WTC11 (cell line): ENCODE measurements at regions not wholly inside any gene's neighbourhood (a gene's known extent, or its start where the extent isn't known, plus 50 kb on each side); places are given as distances from the start of the nearest gene placed in this dataset.

Experiments
- ATAC-seq: fragments of 200-7000 bp; cut with Tn5 transposase; 2 replicates; pipeline ENCODE4 v1.10.0; 2021; ENCODE audit warnings: mild to moderate bottlenecking, moderate library complexity
- CTCF ChIA-PET: fragments of 300-600 bp; sonication (Branson Sonifier 250); formaldehyde crosslinking; loops from one replicate; lab custom pipeline; 2021; ENCODE audit warnings: antibody characterized with exemption; lab: Charles Lee
- POLR2A ChIA-PET: fragments of 350-600 bp; sonication (Branson Sonifier 250); formaldehyde crosslinking; loops from one replicate; lab custom pipeline; 2021; ENCODE audit warnings: antibody characterized with exemption; lab: Charles Lee
- DNase-seq: peaks from one replicate; pipeline ENCODE4 v3.0.0; 2021; ENCODE audit warnings: low spot score
- H3K27ac Mint-ChIP-seq: 2 replicates; pipeline ENCODE4 v1.8.0; 2021; ENCODE audit warnings: mixed read lengths
- H3K27me3 Mint-ChIP-seq: 2 replicates; pipeline ENCODE4 v1.8.0; 2021; ENCODE audit warnings: low read depth, mild to moderate bottlenecking, moderate library complexity, mixed read lengths
- H3K36me3 Mint-ChIP-seq: 2 replicates; pipeline ENCODE4 v1.8.0; 2021; ENCODE audit warnings: mixed read lengths
- H3K4me1 Mint-ChIP-seq: 2 replicates; pipeline ENCODE4 v1.8.0; 2022; ENCODE audit warnings: mixed read lengths
- H3K4me3 Mint-ChIP-seq: 2 replicates; pipeline ENCODE4 v1.8.0; 2021; ENCODE audit warnings: mild to moderate bottlenecking, moderate library complexity, mixed read lengths
- H3K9me3 Mint-ChIP-seq: 2 replicates; pipeline ENCODE4 v1.8.0; 2021; ENCODE audit warnings: mixed read lengths
- CREB1 ChIP-seq: sonication (generic); formaldehyde crosslinking; IDR thresholded peaks from 2 replicates; pipeline ENCODE4 v1.8.0; 2023; ENCODE audit warnings: mild to moderate bottlenecking, missing genetic modification reagents
- ESRRA ChIP-seq: sonication (generic); formaldehyde crosslinking; IDR thresholded peaks from 2 replicates; pipeline ENCODE4 v1.8.1; 2022; ENCODE audit warnings: mild to moderate bottlenecking, missing genetic modification reagents, borderline replicate concordance
- ETV6 ChIP-seq: sonication (generic); formaldehyde crosslinking; IDR thresholded peaks from 2 replicates; pipeline ENCODE4 v1.8.1; 2022; ENCODE audit warnings: mild to moderate bottlenecking, missing genetic modification reagents
- GRHL2 ChIP-seq: fragments of 250-450 bp; sonication (Bioruptor Pico); IDR thresholded peaks from 2 replicates; pipeline ENCODE4 v1.8.0; 2022; ENCODE audit warnings: mild to moderate bottlenecking, moderate library complexity; ENCODE audit not compliant: insufficient replicate concordance, severe bottlenecking
- HMGA2 ChIP-seq: fragments of 250-450 bp; sonication (Bioruptor Pico); IDR thresholded peaks from 2 replicates; pipeline ENCODE4 v1.4.0; 2021; ENCODE audit warnings: mild to moderate bottlenecking, moderate library complexity
- MXD4 ChIP-seq: fragments of 250-450 bp; sonication (Bioruptor Pico); IDR thresholded peaks from 2 replicates; pipeline ENCODE4 v1.8.0; 2021; ENCODE audit warnings: mild to moderate bottlenecking, moderate library complexity, borderline replicate concordance
- NR3C1 ChIP-seq: sonication (generic); formaldehyde crosslinking; conservative IDR thresholded peaks from 2 replicates; pipeline ENCODE4 v1.8.1; 2023; ENCODE audit warnings: low read depth, mild to moderate bottlenecking, missing genetic modification reagents
- OVOL2 ChIP-seq: fragments of 250-450 bp; sonication (Bioruptor Pico); IDR thresholded peaks from 2 replicates; pipeline ENCODE4 v1.9.0; 2021; ENCODE audit warnings: mild to moderate bottlenecking, borderline replicate concordance
- RELA ChIP-seq: sonication (generic); formaldehyde crosslinking; IDR thresholded peaks from 2 replicates; pipeline ENCODE4 v1.8.1; 2022; ENCODE audit warnings: missing genetic modification reagents, mild to moderate bottlenecking, borderline replicate concordance
- TEAD4 ChIP-seq: sonication (generic); formaldehyde crosslinking; IDR thresholded peaks from 2 replicates; pipeline ENCODE4 v1.8.0; 2022; ENCODE audit warnings: mild to moderate bottlenecking, missing genetic modification reagents
- USF1 ChIP-seq: sonication (generic); formaldehyde crosslinking; IDR thresholded peaks from 2 replicates; pipeline ENCODE4 v1.8.0; 2022; ENCODE audit warnings: mild to moderate bottlenecking, missing genetic modification reagents
- TF ChIP-seq, protein P1 (sequence below): fragments of 250-450 bp; sonication (Bioruptor Pico); IDR thresholded peaks from 2 replicates; pipeline ENCODE4 v1.9.0; 2021; ENCODE audit warnings: mild to moderate bottlenecking
- TF ChIP-seq, protein P2 (sequence below): sonication (generic); formaldehyde crosslinking; IDR thresholded peaks from 2 replicates; pipeline ENCODE4 v1.8.1; 2022; ENCODE audit warnings: low read depth, mild to moderate bottlenecking, moderate library complexity, missing genetic modification reagents, borderline replicate concordance
- TF ChIP-seq, protein P3 (sequence below): fragments of 250-450 bp; sonication (Bioruptor Pico); IDR thresholded peaks from 2 replicates; pipeline ENCODE4 v2.1.2; 2022; ENCODE audit warnings: mild to moderate bottlenecking, moderate library complexity
- TF ChIP-seq, protein P4 (sequence below): sonication (generic); formaldehyde crosslinking; IDR thresholded peaks from 2 replicates; pipeline ENCODE4 v1.8.0; 2022; ENCODE audit warnings: mild to moderate bottlenecking, missing genetic modification reagents
- TF ChIP-seq, protein P5 (sequence below): fragments of 200-600 bp; IDR thresholded peaks from 2 replicates; pipeline ENCODE4 v1.8.0; 2022; ENCODE audit warnings: antibody characterized with exemption

- ChIA-PET CTCF (no interaction called here), POLR2A (no interaction called here)
- Mint-ChIP-seq H3K9me3 (peaks cover 37% of the 10 kb centered on the region), H3K36me3 (peaks cover 8% of the 10 kb centered on the region), H3K27me3 (peaks cover 3% of the 10 kb centered on the region; the same call in 1 of the 2 replicates), H3K4me3 (no peak overlapping the region), H3K27ac (no peak overlapping the region), H3K4me1 (0 out of 2 replicates have a peak, but pooled peaks cover 5% of the 10 kb centered on the region)
- DNase-seq = no peak
- ATAC-seq = no peak
- TF ChIP-seq ESRRA (CRISPR knock-in tag) = no peak
Observed at GRCh38 chr4:41318839-41319530, 62.3 kb downstream of the UCHL1 start.

DNA sequence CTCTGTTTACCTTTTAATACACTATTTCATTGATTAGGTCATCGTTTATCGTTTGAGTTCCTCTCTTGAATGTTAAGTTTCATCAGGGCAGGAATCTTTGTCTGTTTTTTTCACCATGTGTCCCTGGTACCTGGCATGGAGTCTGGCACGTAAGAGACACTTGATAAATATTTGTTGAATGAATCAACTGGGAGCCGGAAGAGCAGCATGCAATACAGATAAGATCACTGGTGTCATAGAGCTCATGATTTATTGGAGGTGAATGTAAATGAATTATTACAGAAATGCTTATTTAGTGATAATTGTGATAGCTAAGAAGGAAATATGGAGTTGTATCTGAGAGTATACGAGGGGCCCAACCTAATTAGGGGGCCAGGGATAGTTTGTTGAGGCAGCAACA lies 62.8 kb downstream of the UCHL1 start:
- CTCF ChIA-PET = no interaction called here
- no peak for ATAC-seq

GRCh38 chr4:41320278-41320677 lies 63.5 kb downstream of the UCHL1 start:
- DNase-seq (no peak), ATAC-seq (no peak)
- Mint-ChIP-seq H3K4me3 (no peak overlapping the region), H3K27ac (no peak overlapping the region), H3K36me3 (peaks cover 10% of the 10 kb centered on the region), H3K4me1 (peaks cover 12% of the 10 kb centered on the region), H3K9me3 (peaks cover 38% of the 10 kb centered on the region), H3K27me3 (peaks cover 3% of the 10 kb centered on the region; the same call in 1 of the 2 replicates)
- ChIA-PET CTCF (no interaction called here), POLR2A (no interaction called here)
- TF ChIP-seq, protein P1, sequence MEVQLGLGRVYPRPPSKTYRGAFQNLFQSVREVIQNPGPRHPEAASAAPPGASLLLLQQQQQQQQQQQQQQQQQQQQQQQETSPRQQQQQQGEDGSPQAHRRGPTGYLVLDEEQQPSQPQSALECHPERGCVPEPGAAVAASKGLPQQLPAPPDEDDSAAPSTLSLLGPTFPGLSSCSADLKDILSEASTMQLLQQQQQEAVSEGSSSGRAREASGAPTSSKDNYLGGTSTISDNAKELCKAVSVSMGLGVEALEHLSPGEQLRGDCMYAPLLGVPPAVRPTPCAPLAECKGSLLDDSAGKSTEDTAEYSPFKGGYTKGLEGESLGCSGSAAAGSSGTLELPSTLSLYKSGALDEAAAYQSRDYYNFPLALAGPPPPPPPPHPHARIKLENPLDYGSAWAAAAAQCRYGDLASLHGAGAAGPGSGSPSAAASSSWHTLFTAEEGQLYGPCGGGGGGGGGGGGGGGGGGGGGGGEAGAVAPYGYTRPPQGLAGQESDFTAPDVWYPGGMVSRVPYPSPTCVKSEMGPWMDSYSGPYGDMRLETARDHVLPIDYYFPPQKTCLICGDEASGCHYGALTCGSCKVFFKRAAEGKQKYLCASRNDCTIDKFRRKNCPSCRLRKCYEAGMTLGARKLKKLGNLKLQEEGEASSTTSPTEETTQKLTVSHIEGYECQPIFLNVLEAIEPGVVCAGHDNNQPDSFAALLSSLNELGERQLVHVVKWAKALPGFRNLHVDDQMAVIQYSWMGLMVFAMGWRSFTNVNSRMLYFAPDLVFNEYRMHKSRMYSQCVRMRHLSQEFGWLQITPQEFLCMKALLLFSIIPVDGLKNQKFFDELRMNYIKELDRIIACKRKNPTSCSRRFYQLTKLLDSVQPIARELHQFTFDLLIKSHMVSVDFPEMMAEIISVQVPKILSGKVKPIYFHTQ (CRISPR knock-in tag) = no peak
- TF ChIP-seq HMGA2 (no peak), GRHL2 (no peak), TEAD4 (no peak), NR3C1 (CRISPR knock-in tag) (no peak), CREB1 (no peak), MXD4 (CRISPR knock-in tag) (no peak), OVOL2 (no peak), RELA (no peak), ESRRA (CRISPR knock-in tag) (no peak)
- TF ChIP-seq, protein P2, sequence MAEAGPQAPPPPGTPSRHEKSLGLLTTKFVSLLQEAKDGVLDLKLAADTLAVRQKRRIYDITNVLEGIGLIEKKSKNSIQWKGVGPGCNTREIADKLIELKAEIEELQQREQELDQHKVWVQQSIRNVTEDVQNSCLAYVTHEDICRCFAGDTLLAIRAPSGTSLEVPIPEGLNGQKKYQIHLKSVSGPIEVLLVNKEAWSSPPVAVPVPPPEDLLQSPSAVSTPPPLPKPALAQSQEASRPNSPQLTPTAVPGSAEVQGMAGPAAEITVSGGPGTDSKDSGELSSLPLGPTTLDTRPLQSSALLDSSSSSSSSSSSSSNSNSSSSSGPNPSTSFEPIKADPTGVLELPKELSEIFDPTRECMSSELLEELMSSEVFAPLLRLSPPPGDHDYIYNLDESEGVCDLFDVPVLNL (CRISPR knock-in tag) = no peak
- TF ChIP-seq, protein P3, sequence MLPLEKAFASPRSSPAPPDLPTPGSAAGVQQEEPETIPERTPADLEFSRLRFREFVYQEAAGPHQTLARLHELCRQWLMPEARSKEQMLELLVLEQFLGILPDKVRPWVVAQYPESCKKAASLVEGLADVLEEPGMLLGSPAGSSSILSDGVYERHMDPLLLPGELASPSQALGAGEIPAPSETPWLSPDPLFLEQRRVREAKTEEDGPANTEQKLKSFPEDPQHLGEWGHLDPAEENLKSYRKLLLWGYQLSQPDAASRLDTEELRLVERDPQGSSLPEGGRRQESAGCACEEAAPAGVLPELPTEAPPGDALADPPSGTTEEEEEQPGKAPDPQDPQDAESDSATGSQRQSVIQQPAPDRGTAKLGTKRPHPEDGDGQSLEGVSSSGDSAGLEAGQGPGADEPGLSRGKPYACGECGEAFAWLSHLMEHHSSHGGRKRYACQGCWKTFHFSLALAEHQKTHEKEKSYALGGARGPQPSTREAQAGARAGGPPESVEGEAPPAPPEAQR = no peak
- TF ChIP-seq, protein P4, sequence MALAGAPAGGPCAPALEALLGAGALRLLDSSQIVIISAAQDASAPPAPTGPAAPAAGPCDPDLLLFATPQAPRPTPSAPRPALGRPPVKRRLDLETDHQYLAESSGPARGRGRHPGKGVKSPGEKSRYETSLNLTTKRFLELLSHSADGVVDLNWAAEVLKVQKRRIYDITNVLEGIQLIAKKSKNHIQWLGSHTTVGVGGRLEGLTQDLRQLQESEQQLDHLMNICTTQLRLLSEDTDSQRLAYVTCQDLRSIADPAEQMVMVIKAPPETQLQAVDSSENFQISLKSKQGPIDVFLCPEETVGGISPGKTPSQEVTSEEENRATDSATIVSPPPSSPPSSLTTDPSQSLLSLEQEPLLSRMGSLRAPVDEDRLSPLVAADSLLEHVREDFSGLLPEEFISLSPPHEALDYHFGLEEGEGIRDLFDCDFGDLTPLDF (CRISPR knock-in tag) = no peak

More for the DNA sequence above, 62.8 kb downstream of the UCHL1 start:
- no peak for TF ChIP-seq ETV6
- TF ChIP-seq USF1 (CRISPR knock-in tag) = no peak
- TF ChIP-seq, protein P5, sequence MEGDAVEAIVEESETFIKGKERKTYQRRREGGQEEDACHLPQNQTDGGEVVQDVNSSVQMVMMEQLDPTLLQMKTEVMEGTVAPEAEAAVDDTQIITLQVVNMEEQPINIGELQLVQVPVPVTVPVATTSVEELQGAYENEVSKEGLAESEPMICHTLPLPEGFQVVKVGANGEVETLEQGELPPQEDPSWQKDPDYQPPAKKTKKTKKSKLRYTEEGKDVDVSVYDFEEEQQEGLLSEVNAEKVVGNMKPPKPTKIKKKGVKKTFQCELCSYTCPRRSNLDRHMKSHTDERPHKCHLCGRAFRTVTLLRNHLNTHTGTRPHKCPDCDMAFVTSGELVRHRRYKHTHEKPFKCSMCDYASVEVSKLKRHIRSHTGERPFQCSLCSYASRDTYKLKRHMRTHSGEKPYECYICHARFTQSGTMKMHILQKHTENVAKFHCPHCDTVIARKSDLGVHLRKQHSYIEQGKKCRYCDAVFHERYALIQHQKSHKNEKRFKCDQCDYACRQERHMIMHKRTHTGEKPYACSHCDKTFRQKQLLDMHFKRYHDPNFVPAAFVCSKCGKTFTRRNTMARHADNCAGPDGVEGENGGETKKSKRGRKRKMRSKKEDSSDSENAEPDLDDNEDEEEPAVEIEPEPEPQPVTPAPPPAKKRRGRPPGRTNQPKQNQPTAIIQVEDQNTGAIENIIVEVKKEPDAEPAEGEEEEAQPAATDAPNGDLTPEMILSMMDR = no peak
- TF ChIP-seq, protein P3 = no peak
- Mint-ChIP-seq H3K27ac (no peak overlapping the region), H3K9me3 (peaks cover 38% of the 10 kb centered on the region), H3K4me3 (no peak overlapping the region), H3K4me1 (0 out of 2 replicates have a peak, but pooled peaks cover 5% of the 10 kb centered on the region), H3K36me3 (peaks cover 8% of the 10 kb centered on the region), H3K27me3 (peaks cover 3% of the 10 kb centered on the region; the same call in 1 of the 2 replicates)
- POLR2A ChIA-PET = no interaction called here
- no peak for DNase-seq
